SKM-1 treated with dmso at 0.1 percent for 144 hours (cell line): ENCODE measurements at regions not wholly inside any gene's neighbourhood (a gene's known extent, or its start where the extent isn't known, plus 50 kb on each side); places are given as distances from the start of the nearest gene placed in this dataset.

Source experiments
- DNase-seq: peaks from one replicate; lab custom pipeline; 2025; ENCODE audit not compliant: unreplicated experiment; lab: John Stamatoyannopoulos, UW

DNA sequence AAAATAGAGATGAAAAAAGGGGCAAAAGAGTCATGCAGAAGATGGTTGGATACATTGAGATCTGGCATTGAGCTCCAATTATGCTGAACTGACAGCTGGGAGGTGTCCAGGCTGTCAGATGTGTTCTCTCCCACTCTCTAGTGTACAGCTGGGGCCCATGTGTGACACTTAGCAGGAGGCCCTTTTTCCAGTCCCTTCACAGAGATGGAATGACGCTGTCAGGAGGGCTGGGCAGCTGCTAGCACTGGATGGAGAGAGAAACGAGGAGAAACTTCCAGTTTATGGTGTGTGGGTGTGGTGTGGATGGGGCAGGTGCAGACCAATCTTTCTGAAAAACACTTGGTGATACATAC is 437.7 kb upstream of the HS6ST1 start:
- no peak for DNase-seq

DNA sequence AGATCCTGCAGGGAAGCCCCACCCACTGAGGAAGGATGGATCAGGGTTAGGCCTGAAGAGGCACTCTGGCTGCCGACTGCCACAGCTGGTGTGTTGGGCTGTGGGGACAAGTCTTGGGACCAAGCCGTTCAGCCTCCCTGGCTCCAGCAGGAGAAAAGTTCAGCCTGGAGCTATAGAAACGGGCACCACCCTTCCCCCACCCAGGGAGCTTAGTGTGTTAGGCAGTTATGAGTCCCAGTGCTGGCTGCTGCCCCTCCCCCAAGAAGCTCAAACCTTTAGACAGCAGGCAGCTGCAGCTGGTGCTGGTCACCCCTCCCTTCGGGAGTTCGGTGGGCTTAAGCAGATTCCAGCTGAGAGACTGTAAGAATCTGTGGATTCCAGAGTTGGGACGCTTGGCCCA is 447.1 kb upstream of the HS6ST1 start:
- DNase-seq: no peak

DNA sequence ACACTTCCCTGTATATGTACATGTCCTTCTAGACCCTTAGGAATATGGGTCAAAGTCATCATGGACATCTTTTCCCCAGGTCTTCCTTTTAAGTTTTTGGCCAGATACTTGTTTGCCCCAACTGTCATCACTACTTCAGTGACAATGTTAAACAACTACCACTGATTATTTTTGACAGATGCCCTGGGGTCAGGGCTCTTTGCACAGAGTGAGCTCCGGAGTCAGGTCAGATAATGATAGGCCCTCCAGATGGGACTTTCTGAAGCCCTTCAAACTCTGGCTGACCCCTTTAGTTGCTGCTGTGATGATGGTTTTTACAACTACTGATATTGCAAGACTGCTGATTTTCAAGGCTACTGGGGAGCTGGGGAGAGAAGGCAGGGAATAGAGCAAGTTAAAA is 449.4 kb upstream of the HS6ST1 start:
- no peak for DNase-seq

DNA sequence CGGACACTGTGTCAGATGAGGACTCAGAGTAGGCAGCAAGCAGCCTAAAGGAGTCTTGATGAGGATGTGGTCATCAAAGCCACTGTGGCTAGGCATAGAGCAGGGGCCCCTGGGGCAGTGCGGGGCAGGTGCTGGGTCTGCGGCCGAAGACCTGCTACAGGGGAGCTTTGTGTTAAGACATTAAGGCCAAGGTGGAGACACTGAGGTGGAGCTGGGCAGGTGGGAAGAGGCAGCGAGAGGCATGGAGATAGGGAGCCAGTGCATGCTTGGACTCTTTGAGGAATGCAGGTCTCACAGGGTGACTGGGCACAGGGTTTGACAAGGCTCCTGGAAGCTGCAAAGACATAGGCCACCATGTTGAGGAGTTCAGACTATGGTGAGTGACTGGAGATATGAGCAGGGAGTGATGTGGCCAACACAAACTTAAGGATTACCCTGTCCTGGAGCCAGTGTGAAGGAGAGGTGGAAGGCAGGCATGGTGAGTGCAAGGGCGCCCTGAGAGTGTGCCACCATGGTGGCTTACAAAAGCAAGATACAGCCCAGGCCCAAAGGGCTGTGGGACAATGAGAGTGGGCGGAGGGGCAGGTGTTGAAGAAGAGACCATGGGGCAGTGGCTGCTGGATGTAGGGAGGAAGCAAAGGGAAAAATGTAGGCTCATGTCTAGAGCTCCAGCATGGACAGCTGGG is 450.9 kb upstream of the HS6ST1 start:
- DNase-seq: no peak

DNA sequence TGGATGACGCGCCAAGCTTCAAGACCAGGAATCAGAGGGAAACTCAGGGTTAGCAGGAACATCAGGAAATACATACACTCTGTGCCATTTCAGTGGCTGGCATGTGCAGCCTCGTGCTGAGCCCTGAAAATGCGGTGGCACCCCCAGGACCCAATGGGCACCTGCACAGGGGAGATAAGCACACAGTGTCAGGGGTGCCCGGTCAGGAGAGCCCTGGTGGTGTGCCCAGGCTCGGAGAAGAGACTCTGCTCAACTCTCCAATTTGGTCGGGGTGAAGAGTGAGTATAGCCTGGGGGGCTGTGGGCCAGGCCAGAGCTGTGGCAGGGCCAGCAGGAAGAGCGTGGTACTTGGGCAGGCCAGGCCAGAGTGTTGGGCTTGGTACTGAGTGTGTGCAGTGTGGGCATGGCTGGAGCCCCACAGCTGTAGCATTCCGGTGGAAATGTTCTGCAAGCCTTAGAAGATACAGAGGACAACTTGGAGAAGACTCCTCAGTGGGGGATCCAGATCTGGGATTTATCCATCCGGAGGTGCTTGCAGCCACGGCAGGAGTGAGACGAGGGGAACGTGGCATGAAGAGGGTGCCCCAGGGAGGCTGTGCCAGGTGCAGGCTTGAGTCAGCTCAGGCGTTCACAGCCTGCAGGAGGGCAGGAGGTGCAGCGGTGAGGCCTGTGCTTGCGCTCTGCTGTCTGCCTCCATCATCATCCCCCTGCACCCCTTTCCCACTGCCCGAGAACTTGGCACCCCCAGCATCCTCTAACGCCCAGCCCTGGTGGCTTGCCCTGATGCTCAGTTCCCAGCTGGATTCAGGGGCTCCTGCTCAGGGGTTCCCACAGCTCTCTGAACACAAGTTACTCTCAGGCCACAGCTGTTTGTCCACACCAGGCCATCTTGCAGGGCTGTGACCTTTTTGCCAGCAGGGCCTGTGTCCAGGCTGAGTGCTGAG is 451.7 kb upstream of the HS6ST1 start:
- no peak for DNase-seq

DNA sequence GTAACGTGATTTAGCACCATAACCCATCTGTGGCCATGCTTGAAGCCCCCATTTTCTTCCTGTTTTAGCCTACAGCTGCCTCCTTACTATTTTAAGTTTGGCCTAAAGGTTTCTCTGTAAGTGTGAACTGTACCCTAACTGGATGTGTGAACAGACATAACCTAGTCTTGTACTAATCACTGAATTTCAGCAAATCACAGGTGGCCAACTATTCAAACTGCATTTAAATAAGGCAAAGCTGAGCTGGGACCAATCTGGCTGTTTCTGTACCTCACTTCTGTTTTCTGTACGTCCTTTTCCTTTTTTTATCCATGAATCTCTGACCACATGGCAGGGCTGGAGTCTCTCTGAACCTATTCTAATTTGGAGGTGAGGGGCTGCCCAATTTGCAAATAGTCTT is 452.7 kb upstream of the HS6ST1 start:
- no peak for DNase-seq

DNA sequence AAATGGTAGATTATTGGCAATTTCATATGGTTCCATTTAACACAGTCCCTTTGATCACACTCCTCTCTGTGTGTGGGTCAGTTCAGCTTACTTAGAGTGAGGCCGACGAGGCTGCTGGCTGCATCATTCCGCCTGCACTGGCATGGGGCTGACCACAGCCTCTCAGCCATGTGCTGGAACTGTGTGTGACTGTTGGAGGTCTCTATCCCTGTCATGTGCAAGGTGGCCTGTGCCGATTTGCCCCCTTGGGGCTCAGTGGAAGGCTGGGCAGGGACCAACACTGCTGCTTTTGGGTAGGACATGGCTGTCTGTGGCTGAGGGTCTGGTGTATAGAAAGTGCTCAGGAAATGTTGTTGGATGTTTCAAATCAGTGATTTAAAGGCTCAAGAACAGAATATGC is 454.0 kb upstream of the HS6ST1 start:
- DNase-seq: no peak

DNA sequence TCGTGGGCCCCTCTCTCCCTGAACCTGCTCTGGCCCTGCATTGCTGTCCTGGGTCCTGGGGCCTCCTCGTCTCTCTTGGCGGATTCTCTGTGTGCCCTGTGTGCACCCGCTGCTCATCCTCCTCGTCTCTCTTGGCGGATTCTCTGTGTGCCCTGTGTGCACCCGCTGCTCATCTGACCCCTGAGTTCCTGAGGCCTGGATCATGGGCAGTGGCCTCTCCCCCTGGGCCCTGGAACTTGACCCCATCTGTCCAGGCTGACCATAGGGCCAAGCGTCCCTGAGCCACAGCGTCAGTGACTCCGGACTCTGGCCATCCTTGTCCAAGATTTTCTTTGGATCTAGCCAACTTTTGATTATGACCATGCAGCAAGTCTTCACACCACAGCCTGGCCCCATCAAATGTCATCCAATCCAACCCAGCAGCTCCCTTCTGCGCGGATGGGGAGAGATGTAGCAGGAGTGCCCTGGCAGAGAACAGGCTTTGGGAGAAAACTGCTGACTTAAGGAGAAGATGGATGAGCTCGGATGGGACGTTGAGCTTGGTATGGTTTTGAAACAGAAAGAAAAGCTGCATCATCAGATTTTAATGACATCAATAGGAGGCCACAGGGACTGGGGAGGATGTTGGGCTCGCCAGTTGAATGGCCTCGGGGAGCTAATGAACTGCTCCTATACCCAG is 455.1 kb upstream of the HS6ST1 start:
- DNase-seq: no peak

DNA sequence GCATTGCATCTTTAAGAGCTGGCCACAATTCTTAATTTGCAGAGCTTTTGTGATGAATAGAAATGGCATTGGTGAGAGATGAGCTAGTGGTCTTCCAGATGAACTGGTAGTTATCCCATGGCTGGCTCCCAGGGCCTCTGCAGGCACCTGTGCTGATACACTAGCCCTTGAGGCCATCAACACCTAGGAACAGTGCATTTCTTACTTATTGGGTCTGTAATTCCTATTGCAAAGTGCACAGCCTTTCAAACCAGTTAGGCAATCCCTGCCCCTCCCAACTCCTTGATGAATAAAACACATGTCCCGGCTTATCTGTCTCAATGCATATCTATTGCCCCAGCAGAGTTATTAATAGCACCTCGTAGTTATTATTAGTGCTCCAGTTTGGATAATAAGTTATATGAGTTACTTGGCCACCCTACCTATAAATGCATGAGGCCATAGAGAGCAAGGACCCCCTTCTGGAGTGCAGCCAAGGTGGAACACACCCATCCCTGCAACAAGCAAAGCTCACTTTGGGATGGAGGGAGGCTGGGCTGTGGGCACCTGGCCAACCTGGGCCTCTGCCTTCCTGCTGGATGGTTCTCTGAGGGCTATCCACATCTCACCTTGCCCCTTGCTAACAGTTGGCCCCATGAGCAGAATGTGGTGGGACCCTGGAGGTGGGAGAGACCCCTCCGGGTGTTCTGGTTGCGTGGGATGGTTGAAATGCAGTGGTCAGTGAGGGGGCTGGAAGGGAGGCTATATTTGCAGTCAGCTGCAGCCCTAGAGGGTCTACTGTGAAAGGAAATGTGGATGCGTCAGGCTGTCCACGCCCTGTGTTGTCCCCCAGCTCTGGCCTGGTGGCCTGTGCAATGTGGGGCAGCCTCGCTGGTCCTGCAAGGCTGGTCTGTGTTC is 455.9 kb upstream of the HS6ST1 start:
- no peak for DNase-seq

DNA sequence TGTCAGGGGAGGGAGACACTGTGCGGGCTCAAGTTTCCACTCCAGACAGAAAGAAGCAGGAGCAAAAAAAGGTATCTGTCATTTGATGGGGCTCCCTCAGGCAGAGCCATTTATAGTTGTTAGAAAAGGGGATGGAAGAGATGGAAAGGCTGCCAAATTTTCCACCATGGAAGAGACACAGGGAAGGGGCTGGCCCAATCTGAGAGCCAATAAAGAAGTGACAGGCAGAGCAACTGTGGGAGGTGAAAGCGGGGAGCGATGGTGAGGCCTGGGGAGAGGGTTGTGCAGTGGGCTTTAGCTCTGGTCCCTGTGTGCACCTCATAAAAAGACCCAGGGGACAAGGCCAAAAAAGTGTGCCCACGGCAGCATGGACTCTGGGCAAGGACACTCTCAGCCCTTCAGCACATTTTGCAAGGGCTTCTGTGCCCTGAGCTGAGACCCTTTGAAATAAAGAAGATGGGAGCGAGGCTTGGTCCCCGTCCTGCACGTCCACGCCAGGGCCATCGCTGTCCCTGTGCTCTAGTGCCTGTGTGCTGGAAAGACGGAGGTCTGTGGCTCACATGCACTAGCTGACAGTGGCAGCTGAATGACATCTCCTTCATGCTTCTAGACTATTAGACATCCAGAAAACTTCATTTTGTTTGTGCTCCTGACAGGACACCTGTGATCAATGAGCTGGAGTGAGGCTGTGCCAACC is 456.7 kb upstream of the HS6ST1 start:
- DNase-seq: no peak

DNA sequence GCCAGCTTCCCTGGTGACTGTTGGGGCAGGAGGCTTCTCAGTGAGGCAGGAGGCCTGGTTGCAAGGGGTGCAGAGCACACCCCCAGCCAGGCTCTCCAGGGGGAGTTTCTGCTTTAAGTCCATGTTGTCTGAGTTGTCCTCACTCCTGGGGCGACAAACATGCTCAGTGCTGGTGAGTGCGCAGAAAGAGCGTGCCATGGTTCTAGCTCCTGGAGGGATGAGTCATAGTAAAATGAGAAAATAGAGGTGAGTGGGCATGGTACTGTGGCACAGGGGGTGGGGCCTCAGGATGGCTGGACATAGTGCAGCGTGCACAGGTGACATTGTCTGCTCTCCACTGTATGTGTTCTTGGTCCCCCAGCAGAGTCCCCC is 457.2 kb upstream of the HS6ST1 start:
- DNase-seq: no peak

DNA sequence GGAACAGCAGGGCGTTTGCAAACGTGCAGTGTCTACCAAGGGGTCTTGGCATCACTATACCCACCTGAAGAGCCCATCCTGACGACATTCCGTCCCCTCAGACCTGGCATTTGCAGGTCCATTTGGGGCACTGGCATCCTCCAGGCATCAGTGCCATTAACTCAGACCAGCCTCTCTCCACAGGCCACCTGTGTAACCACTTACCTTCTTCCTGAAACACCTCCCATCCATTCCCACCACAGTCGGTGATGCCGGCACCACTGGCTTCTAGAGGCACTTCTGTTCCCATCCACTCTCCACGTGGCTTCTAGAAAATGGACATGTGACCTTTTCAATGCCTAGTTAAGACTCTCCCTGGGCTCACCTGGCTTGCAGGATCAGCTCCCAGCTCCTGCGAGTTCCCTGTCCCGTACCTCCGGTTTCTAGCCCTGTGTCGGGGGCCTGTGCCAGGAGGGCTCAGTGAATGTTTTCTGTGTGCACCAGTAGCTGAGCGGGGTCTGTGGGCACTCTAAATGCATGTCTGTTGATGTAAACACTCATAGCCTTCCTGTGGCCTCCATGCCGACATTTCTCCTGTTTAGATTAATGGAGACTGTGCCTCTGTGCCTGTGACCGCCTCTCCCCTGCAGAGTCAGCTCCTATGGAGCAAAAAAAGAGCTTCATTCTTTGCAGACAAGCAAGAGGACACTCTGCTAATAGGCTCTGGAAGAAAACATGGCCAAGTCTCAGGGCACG is 458.0 kb upstream of the HS6ST1 start:
- DNase-seq: no peak

DNA sequence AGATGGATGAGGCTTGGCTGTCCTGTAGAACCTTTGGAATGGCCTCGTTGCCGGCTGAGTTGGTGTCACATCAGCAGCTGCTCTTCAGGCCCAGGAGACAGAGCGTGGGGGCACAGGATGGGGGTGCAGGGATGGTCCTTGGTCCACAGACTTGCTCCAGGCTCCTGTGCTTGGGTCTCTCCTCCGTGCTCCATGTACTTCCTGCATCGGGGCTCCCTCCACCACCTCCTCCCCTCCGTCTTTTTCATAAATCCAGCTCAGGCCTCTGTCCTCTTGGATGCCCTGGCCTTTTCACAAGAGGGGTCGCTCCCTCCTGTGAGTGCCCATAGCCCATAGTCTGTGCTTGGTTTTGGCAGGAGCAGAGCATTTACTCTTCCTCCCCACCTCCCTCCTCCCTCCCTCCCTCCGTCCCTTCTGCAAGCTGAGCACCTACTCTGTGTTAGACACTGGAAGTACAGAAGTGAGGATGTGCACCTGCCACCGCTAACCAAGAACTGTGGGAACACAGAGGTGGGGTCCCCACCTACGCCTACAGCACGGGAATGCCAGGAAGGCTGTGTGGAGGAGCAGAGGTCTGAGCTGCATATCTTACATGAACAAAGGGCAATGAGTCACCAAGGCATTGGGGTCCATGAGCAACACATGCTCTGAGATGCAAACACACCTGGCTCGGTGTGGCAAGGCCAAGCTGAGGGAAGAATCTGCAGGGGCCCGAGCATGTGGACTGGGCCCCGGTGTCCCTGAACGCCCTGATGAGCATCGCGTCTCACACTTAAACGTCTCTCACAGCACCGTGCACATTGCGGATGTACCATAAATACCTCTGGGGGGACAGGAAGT is 458.7 kb upstream of the HS6ST1 start:
- DNase-seq: no peak

DNA sequence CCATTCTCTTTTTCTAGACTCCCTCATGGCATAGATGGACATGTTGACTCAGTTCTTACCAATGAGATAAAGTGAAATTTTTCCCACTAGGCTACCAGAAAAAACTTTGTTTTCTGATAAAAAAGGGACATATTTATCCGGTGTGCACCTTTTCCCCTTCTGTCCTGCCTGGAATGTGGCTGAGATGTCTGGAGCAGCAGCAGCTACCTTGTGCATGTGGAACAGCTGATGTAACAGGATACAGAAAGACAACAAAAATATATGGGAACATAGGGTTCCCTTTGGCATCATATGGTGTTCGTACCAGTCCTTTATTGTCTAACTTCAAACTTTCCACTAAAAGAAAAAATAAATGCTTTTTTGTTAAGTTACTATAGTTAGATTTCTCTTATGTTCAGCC is 460.2 kb upstream of the HS6ST1 start:
- DNase-seq: no peak

DNA sequence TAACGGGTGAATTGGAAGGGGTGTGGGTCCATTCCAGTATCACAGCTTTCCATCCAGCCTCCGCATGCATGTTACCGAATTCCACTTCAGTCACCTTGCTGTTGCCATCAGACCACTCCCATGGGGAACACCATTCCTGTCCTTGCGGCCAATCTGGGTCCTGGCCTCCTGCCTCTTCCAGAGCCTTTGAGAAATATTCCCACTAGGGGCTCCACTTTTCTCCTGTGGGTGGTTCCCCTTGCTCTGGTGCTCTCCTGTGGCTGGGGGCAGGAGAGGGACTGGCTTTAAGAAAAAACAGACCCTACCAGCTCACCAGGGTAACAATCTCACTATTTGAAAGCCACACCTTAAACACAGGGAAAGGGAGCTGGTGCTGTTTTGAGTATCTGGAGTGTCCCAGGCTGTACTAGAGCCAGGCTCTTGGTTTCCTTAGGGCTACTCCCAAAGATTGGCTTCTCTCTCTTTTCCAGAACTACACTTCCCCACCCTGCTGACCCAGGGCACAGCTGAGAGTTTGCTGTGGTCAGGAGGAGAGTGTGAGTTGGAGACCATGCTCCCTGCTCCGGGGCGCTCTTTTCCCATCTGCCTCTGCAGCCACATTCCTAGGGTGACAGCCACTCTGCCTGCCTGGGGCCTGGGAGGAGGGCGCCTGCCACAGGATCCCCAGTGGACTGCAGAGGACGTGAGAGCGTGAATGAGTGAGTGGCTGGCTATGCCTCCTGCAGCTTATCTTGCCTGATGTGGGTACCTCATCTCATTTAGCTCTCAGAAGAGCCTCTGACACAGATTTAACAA is 460.8 kb upstream of the HS6ST1 start:
- DNase-seq: no peak

DNA sequence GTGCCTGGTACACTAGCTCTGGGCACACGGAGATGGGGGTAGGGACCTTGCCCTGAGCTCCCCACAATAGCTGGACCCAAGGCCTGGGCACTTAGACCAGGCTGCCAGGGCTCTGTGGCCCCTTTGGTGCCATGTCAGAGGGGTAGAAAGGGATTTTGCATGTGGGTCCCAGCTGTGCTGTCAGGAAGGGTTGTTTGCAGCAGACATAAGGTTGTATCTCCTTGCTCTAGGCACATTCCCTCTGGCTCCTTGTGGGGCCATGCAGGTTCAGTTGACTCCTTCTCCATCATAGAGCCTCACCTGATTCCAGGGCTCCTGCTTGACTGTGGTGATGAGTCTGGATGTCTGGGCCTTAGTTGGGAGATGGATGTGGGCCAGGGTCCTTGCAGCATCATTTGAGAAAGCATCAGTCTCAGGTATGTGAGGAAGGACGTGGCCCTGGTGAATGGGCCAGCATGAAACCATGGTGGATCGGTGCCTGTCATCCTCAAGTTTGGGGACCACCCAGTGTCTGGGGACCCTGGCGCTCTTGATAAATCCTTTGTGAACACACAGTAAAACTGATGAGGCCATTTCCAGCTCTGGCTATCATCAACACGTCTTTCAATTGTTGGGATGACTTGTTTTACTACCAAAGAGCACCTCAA is 461.9 kb upstream of the HS6ST1 start:
- no peak for DNase-seq

DNA sequence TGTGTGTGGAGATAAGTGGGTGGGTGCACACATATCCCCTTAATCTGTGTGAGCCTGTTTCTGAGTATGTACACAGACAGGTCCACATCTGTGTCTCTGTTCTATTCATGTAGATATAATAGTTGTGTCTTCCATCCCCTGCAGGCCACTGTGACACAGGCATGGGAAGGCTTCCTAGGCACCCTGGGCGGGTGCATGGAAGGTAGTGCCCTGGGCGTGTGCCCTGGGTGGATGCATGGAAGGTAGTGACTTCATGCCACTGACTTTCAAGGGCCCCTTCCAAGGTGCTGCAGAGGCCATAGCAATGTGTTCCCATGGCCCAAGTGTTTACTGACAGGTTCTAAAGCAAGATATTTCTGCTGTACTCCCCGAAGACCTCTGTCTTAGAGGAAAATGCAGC is 462.5 kb upstream of the HS6ST1 start:
- DNase-seq: no peak
